GM11168 (cell line): ENCODE measurements at regions not wholly inside any gene's neighbourhood (a gene's known extent, or its start where the extent isn't known, plus 50 kb on each side); places are given as distances from the start of the nearest gene placed in this dataset.

Experiments used
- in situ Hi-C: fragments of 300-500 bp; cut with MboI; formaldehyde crosslinking; loops from one replicate; pipeline ENCODE4 v1.12.0; 2022; ENCODE audit warnings: low sequenced_read_pairs; ENCODE audit not compliant: unreplicated experiment

- in situ Hi-C loops, result no loop called here
Measured at GRCh38 chr6:26172608-26172968, 85.4 kb downstream of the HFE start.

GRCh38 chr6:26173836-26174145 lies 86.6 kb downstream of the HFE start:
- in situ Hi-C loops, result no loop called here

- in situ Hi-C loops, result loop anchor here (25.0 kb wide), 2 partner anchors 138 to 1637 kb away; a partner anchor contains a TSS
Measured at GRCh38 chr6:26175033-26175427, 87.8 kb downstream of the HFE start.

- in situ Hi-C loops, result loop anchor here (25.0 kb wide), 2 partner anchors 138 to 1637 kb away; a partner anchor contains a TSS
Measured at GRCh38 chr6:26175428-26176181, 88.4 kb downstream of the HFE start.

- in situ Hi-C loops, result loop anchor here (25.0 kb wide), 2 partner anchors 142 to 1633 kb away; a partner anchor contains a TSS
Measured at GRCh38 chr6:26179675-26180074, 92.4 kb downstream of the HFE start.

- in situ Hi-C loops, result loop anchor here (25.0 kb wide), 2 partner anchors 143 to 1632 kb away; a partner anchor contains a TSS
Measured at GRCh38 chr6:26180346-26180745, 93.1 kb downstream of the HFE start.

GRCh38 chr6:26183237-26183580 lies 96.0 kb downstream of the HFE start:
- in situ Hi-C loops, result loop anchor here (25.0 kb wide), 2 partner anchors 146 to 1629 kb away; a partner anchor contains a TSS

GRCh38 chr6:26183581-26184366 lies 96.5 kb downstream of the HFE start:
- in situ Hi-C loops, result loop anchor here (25.0 kb wide), 2 partner anchors 146 to 1629 kb away; a partner anchor contains a TSS

- in situ Hi-C loops, result loop anchor here (25.0 kb wide), 2 partner anchors 147 to 1628 kb away; a partner anchor contains a TSS
Measured at GRCh38 chr6:26184367-26184891, 97.2 kb downstream of the HFE start.

- in situ Hi-C loops, result loop anchor here (25.0 kb wide), 2 partner anchors 148 to 1627 kb away; a partner anchor contains a TSS
Measured at GRCh38 chr6:26185004-26185403, 97.8 kb downstream of the HFE start.

- in situ Hi-C loops, result loop anchor here (25.0 kb wide), 2 partner anchors 149 to 1626 kb away; a partner anchor contains a TSS
Measured at GRCh38 chr6:26185802-26186201, 98.6 kb downstream of the HFE start.

GRCh38 chr6:26186652-26187051 lies 99.4 kb downstream of the HFE start:
- in situ Hi-C loops, result loop anchor here (25.0 kb wide), 2 partner anchors 149 to 1626 kb away; a partner anchor contains a TSS

GRCh38 chr6:26187292-26187691 lies 100.1 kb downstream of the HFE start:
- in situ Hi-C loops, result loop anchor here (25.0 kb wide), 2 partner anchors 150 to 1625 kb away; a partner anchor contains a TSS

GRCh38 chr6:26187981-26188635 lies 100.9 kb downstream of the HFE start:
- in situ Hi-C loops, result loop anchor here (25.0 kb wide), 2 partner anchors 151 to 1624 kb away; a partner anchor contains a TSS

- in situ Hi-C loops, result loop anchor here (25.0 kb wide), 2 partner anchors 154 to 1621 kb away; a partner anchor contains a TSS
Measured at GRCh38 chr6:26191512-26191911, 104.3 kb downstream of the HFE start.

- in situ Hi-C loops, result loop anchor here (25.0 kb wide), 2 partner anchors 156 to 1619 kb away; a partner anchor contains a TSS
Measured at GRCh38 chr6:26193467-26194328, 106.5 kb downstream of the HFE start.

GRCh38 chr6:26194329-26194701 lies 107.1 kb downstream of the HFE start:
- in situ Hi-C loops, result loop anchor here (25.0 kb wide), 2 partner anchors 157 to 1618 kb away; a partner anchor contains a TSS

GRCh38 chr6:26194816-26195375 lies 107.7 kb downstream of the HFE start:
- in situ Hi-C loops, result loop anchor here (25.0 kb wide), 2 partner anchors 158 to 1617 kb away; a partner anchor contains a TSS
